GM12873 (cell line): ENCODE measurements at regions not wholly inside any gene's neighbourhood (a gene's known extent, or its start where the extent isn't known, plus 50 kb on each side); places are given as distances from the start of the nearest gene placed in this dataset.

Experiments
- CTCF ChIP-seq: IDR thresholded peaks from 2 replicates; pipeline ENCODE4 v1.5.1; 2012; ENCODE audit warnings: low read depth, mild to moderate bottlenecking, moderate library complexity, low read length, control low read depth; ENCODE audit not compliant: insufficient read depth; ENCODE audit errors: missing control alignments

GRCh38 chr22:48346911-48347310 lies 1480.8 kb downstream of the BRD1 start:
- TF ChIP-seq CTCF, result no peak

- no peak for TF ChIP-seq CTCF
Observed at GRCh38 chr22:48346311-48346710, 1481.4 kb downstream of the BRD1 start.

GRCh38 chr22:48345631-48346030 lies 1482.0 kb downstream of the BRD1 start:
- no peak for TF ChIP-seq CTCF

GRCh38 chr22:48343461-48343860 lies 1484.2 kb downstream of the BRD1 start:
- TF ChIP-seq CTCF, result no peak

- no peak for TF ChIP-seq CTCF
Observed at GRCh38 chr22:48342732-48343131, 1484.9 kb downstream of the BRD1 start.

- TF ChIP-seq CTCF, result no peak
Observed at GRCh38 chr22:48342016-48342415, 1485.7 kb downstream of the BRD1 start.

- TF ChIP-seq CTCF, result no peak
Observed at GRCh38 chr22:48340727-48341709, 1486.7 kb downstream of the BRD1 start.
